ENCODE measurements at regions not wholly inside any gene's neighbourhood (a gene's known extent, or its start where the extent isn't known, plus 50 kb on each side); places are given as distances from the start of the nearest gene placed in this dataset.
"Not testable (repeated sequence)": the region's sequence is repeated elsewhere in the genome, so short reads cannot be mapped to it uniquely, and the experiment has no call there.

GRCh38 chr10:27311809-27312208 is 71.2 kb upstream of the ACBD5 start:
- not testable (repeated sequence) for H3K18ac ChIP-seq (ENCODE audit: low read depth in 1 of 2, low read length in 2 of 2); H3K4me2 ChIP-seq (ENCODE audit: low read length, poor library complexity, severe bottlenecking); H3K27me3 ChIP-seq (ENCODE audit: control insufficient read depth in 1 of 2, insufficient read depth in 1 of 2, low read length in 2 of 2); H2AK5ac ChIP-seq (ENCODE audit: low read length, severe bottlenecking); H3K23ac ChIP-seq (ENCODE audit: low read length in 2 of 2); H3K36me3 ChIP-seq (ENCODE audit: control insufficient read depth in 1 of 2, insufficient read depth in 2 of 2, low read depth in 1 of 2, low read length in 2 of 2); H2BK5ac ChIP-seq (ENCODE audit: low read depth, low read length, poor library complexity, severe bottlenecking); H4K8ac ChIP-seq (ENCODE audit: low read length); H3K9ac ChIP-seq (ENCODE audit: low read length); H3K27ac ChIP-seq (ENCODE audit: low read length, poor library complexity, severe bottlenecking); H3K4ac ChIP-seq (ENCODE audit: low read depth in 1 of 2, low read length in 2 of 2); DNase-seq; H2BK120ac ChIP-seq (ENCODE audit: low read depth, low read length); H2BK12ac ChIP-seq (ENCODE audit: low read length in 2 of 2); H2BK15ac ChIP-seq (ENCODE audit: low read depth, poor library complexity, severe bottlenecking); H3K9me3 ChIP-seq (ENCODE audit: control insufficient read depth, low read length); H3K14ac ChIP-seq (ENCODE audit: low read length in 2 of 2); H3K4me1 ChIP-seq (ENCODE audit: control insufficient read depth, insufficient read depth, low read depth, low read length); H4K91ac ChIP-seq (ENCODE audit: low read length); H3K79me1 ChIP-seq (replicated peaks; ENCODE audit: low read length, poor library complexity, severe bottlenecking); H2AFZ ChIP-seq (ENCODE audit: low read depth, low read length); H3K4me3 ChIP-seq (ENCODE audit: insufficient read depth in 1 of 2, low read depth in 1 of 2, low read length in 2 of 2)
- WGBS = 96% methylated on average over 10 of the region's 20 CpGs

- 86% methylated on average over 1 of the region's 4 CpGs for WGBS
Observed at GRCh38 chr10:27298522-27298850, 57.9 kb upstream of the ACBD5 start.

GRCh38 chr10:27297844-27298521 is 57.4 kb upstream of the ACBD5 start:
- Histone ChIP-seq H3K27ac (ENCODE audit: low read length, poor library complexity, severe bottlenecking) (no peak overlapping the region), H3K4ac (ENCODE audit: low read depth in 1 of 2, low read length in 2 of 2) (no peak overlapping the region), H3K4me1 (ENCODE audit: control insufficient read depth, insufficient read depth, low read depth, low read length) (no peaks in the 10 kb centered on the region), H3K18ac (ENCODE audit: low read depth in 1 of 2, low read length in 2 of 2) (no peak overlapping the region), H3K14ac (ENCODE audit: low read length in 2 of 2) (no peak overlapping the region), H3K4me3 (ENCODE audit: insufficient read depth in 1 of 2, low read depth in 1 of 2, low read length in 2 of 2) (no peak overlapping the region), H3K36me3 (ENCODE audit: control insufficient read depth in 1 of 2, insufficient read depth in 2 of 2, low read depth in 1 of 2, low read length in 2 of 2) (no peaks in the 10 kb centered on the region), H2AK5ac (ENCODE audit: low read length, severe bottlenecking) (no peak overlapping the region), H3K79me1 (replicated peaks; ENCODE audit: low read length, poor library complexity, severe bottlenecking) (no peaks in the 10 kb centered on the region), H2BK120ac (ENCODE audit: low read depth, low read length) (no peak overlapping the region), H3K23ac (ENCODE audit: low read length in 2 of 2) (no peak overlapping the region), H3K9me3 (ENCODE audit: control insufficient read depth, low read length) (no peaks in the 10 kb centered on the region), H2BK15ac (ENCODE audit: low read depth, poor library complexity, severe bottlenecking) (no peak overlapping the region), H2BK5ac (ENCODE audit: low read depth, low read length, poor library complexity, severe bottlenecking) (no peak overlapping the region), H3K9ac (ENCODE audit: low read length) (no peak overlapping the region), H3K4me2 (ENCODE audit: low read length, poor library complexity, severe bottlenecking) (no peak overlapping the region), H4K91ac (ENCODE audit: low read length) (no peak overlapping the region), H4K8ac (ENCODE audit: low read length) (no peak overlapping the region), H3K27me3 (ENCODE audit: control insufficient read depth in 1 of 2, insufficient read depth in 1 of 2, low read length in 2 of 2) (no peaks in the 10 kb centered on the region), H2AFZ (ENCODE audit: low read depth, low read length) (no peak overlapping the region), H2BK12ac (ENCODE audit: low read length in 2 of 2) (no peak overlapping the region)
- no peak for DNase-seq
- WGBS = 79% methylated on average over 4 of the region's 6 CpGs

More at GRCh38 chr10:27298522-27298850, 57.9 kb upstream of the ACBD5 start:
- not testable (repeated sequence) for H2BK12ac ChIP-seq (ENCODE audit: low read length in 2 of 2); H2AK5ac ChIP-seq (ENCODE audit: low read length, severe bottlenecking); H2AFZ ChIP-seq (ENCODE audit: low read depth, low read length); H3K27me3 ChIP-seq (ENCODE audit: control insufficient read depth in 1 of 2, insufficient read depth in 1 of 2, low read length in 2 of 2); H3K23ac ChIP-seq (ENCODE audit: low read length in 2 of 2); H3K4me2 ChIP-seq (ENCODE audit: low read length, poor library complexity, severe bottlenecking); H3K9ac ChIP-seq (ENCODE audit: low read length); DNase-seq; H3K18ac ChIP-seq (ENCODE audit: low read depth in 1 of 2, low read length in 2 of 2); H2BK120ac ChIP-seq (ENCODE audit: low read depth, low read length); H3K4me3 ChIP-seq (ENCODE audit: insufficient read depth in 1 of 2, low read depth in 1 of 2, low read length in 2 of 2); H3K4me1 ChIP-seq (ENCODE audit: control insufficient read depth, insufficient read depth, low read depth, low read length); H3K36me3 ChIP-seq (ENCODE audit: control insufficient read depth in 1 of 2, insufficient read depth in 2 of 2, low read depth in 1 of 2, low read length in 2 of 2); H2BK5ac ChIP-seq (ENCODE audit: low read depth, low read length, poor library complexity, severe bottlenecking); H3K9me3 ChIP-seq (ENCODE audit: control insufficient read depth, low read length); H3K79me1 ChIP-seq (replicated peaks; ENCODE audit: low read length, poor library complexity, severe bottlenecking); H2BK15ac ChIP-seq (ENCODE audit: low read depth, poor library complexity, severe bottlenecking); H3K4ac ChIP-seq (ENCODE audit: low read depth in 1 of 2, low read length in 2 of 2); H3K14ac ChIP-seq (ENCODE audit: low read length in 2 of 2); H3K27ac ChIP-seq (ENCODE audit: low read length, poor library complexity, severe bottlenecking); H4K8ac ChIP-seq (ENCODE audit: low read length); H4K91ac ChIP-seq (ENCODE audit: low read length)

GRCh38 chr10:27296285-27296684 is 55.7 kb upstream of the ACBD5 start:
- not testable (repeated sequence) for H2BK120ac ChIP-seq (ENCODE audit: low read depth, low read length); H2BK12ac ChIP-seq (ENCODE audit: low read length in 2 of 2); H3K36me3 ChIP-seq (ENCODE audit: control insufficient read depth in 1 of 2, insufficient read depth in 2 of 2, low read depth in 1 of 2, low read length in 2 of 2); H2AK5ac ChIP-seq (ENCODE audit: low read length, severe bottlenecking); H4K8ac ChIP-seq (ENCODE audit: low read length); H3K9me3 ChIP-seq (ENCODE audit: control insufficient read depth, low read length); H3K27me3 ChIP-seq (ENCODE audit: control insufficient read depth in 1 of 2, insufficient read depth in 1 of 2, low read length in 2 of 2); H3K79me1 ChIP-seq (replicated peaks; ENCODE audit: low read length, poor library complexity, severe bottlenecking); DNase-seq; H3K4me3 ChIP-seq (ENCODE audit: insufficient read depth in 1 of 2, low read depth in 1 of 2, low read length in 2 of 2); H3K4me2 ChIP-seq (ENCODE audit: low read length, poor library complexity, severe bottlenecking); H3K23ac ChIP-seq (ENCODE audit: low read length in 2 of 2); H4K91ac ChIP-seq (ENCODE audit: low read length); H3K14ac ChIP-seq (ENCODE audit: low read length in 2 of 2); H3K4me1 ChIP-seq (ENCODE audit: control insufficient read depth, insufficient read depth, low read depth, low read length); H3K27ac ChIP-seq (ENCODE audit: low read length, poor library complexity, severe bottlenecking); H3K18ac ChIP-seq (ENCODE audit: low read depth in 1 of 2, low read length in 2 of 2); H3K9ac ChIP-seq (ENCODE audit: low read length); H2AFZ ChIP-seq (ENCODE audit: low read depth, low read length); H2BK5ac ChIP-seq (ENCODE audit: low read depth, low read length, poor library complexity, severe bottlenecking); H2BK15ac ChIP-seq (ENCODE audit: low read depth, poor library complexity, severe bottlenecking); H3K4ac ChIP-seq (ENCODE audit: low read depth in 1 of 2, low read length in 2 of 2)
- WGBS = no CpG with 5 or more reads among the region's 26 CpGs

Data from mesenchymal stem cell (in vitro differentiated cells and primary cell).